VCaP (cell line): ENCODE measurements at regions not wholly inside any gene's neighbourhood (a gene's known extent, or its start where the extent isn't known, plus 50 kb on each side); places are given as distances from the start of the nearest gene placed in this dataset.

Source experiments
- H3K27ac ChIP-seq: fragments of 450-650 bp; 2 replicates; pipeline ENCODE4 v1.5.1; 2017
- CTCF ChIP-seq: fragments of 450-650 bp; conservative IDR thresholded peaks from 2 replicates; pipeline ENCODE4 v1.5.1; 2017; ENCODE audit warnings: mild to moderate bottlenecking, moderate library complexity

- no peak for TF ChIP-seq CTCF
- no peak overlapping the region for H3K27ac ChIP-seq
These were observed 133.4 kb upstream of the OSMR start for GRCh38 chr5:38712391-38712790.

- no peak for TF ChIP-seq CTCF
- H3K27ac ChIP-seq = no peak overlapping the region
These were observed 131.6 kb upstream of the OSMR start for GRCh38 chr5:38714240-38714639.

GRCh38 chr5:38714703-38715355 is 131.0 kb upstream of the OSMR start:
- H3K27ac ChIP-seq = no peak overlapping the region

GRCh38 chr5:38715696-38716095 is 130.1 kb upstream of the OSMR start:
- H3K27ac ChIP-seq = no peak overlapping the region
- TF ChIP-seq CTCF = no peak

More at GRCh38 chr5:38714703-38715355, 131.0 kb upstream of the OSMR start:
- TF ChIP-seq CTCF = no peak

GRCh38 chr5:38716516-38716915 is 129.3 kb upstream of the OSMR start:
- H3K27ac ChIP-seq = no peak overlapping the region
- no peak for TF ChIP-seq CTCF

GRCh38 chr5:38718771-38719391 is 126.9 kb upstream of the OSMR start:
- no peak overlapping the region for H3K27ac ChIP-seq
- TF ChIP-seq CTCF = no peak

GRCh38 chr5:38719403-38719802 is 126.4 kb upstream of the OSMR start:
- TF ChIP-seq CTCF = no peak
- H3K27ac ChIP-seq = no peak overlapping the region
